Transverse colon (tissue), 4 donors: ENCODE measurements at regions not wholly inside any gene's neighbourhood (a gene's known extent, or its start where the extent isn't known, plus 50 kb on each side); places are given as distances from the start of the nearest gene placed in this dataset.

ENCODE experiments used
- DNase-seq: peaks from one replicate; pipeline ENCODE4 v3.0.0-alpha.2; 2019
- H3K27ac ChIP-seq, 4 donors: fragments of 200-600 bp; sonication (generic); 2 replicates each; pipeline ENCODE4 v1.5.1; 2016 to 2018; ENCODE audit warnings: inconsistent platforms in 4 of 4
- H3K27me3 ChIP-seq: fragments of 200-600 bp; sonication (generic); 2 replicates; pipeline ENCODE4 v1.5.1; 2017; ENCODE audit warnings: inconsistent platforms
- H3K36me3 ChIP-seq, 4 donors: fragments of 200-600 bp; sonication (generic); 2 replicates each; pipeline ENCODE4 v1.5.1; 2017 to 2019; ENCODE audit warnings: inconsistent platforms in 4 of 4
- H3K4me1 ChIP-seq, 4 donors: fragments of 200-600 bp; sonication (generic); 2 replicates each; pipeline ENCODE4 v1.5.1; 2017 to 2020; ENCODE audit warnings: inconsistent platforms in 4 of 4
- H3K4me3 ChIP-seq, 4 donors: fragments of 200-600 bp; sonication (generic); 1 replicate in 1 of 4; 2 replicates in 3 of 4; pipeline versions ENCODE4 v1.5.1 to v1.6.1; 2017 to 2019; ENCODE audit warnings: inconsistent platforms in 4 of 4
- H3K9me3 ChIP-seq, 2 donors: fragments of 200-600 bp; sonication (generic); 2 replicates each; pipeline ENCODE4 v1.5.1; 2017 to 2019; ENCODE audit warnings: inconsistent platforms in 2 of 2
- EP300 ChIP-seq: sonication (generic); formaldehyde crosslinking; IDR thresholded peaks from one replicate; pipeline ENCODE4 v1.6.1; 2017; ENCODE audit warnings: antibody characterized with exemption, low read depth
- POLR2A ChIP-seq: fragments of 450-650 bp; IDR thresholded peaks from one replicate; pipeline ENCODE4 v1.6.1; 2016; ENCODE audit warnings: antibody characterized with exemption, mild to moderate bottlenecking, moderate library complexity
- POLR2AphosphoS5 ChIP-seq, 3 donors: sonication (generic); formaldehyde crosslinking; IDR thresholded peaks; one replicate each; pipeline ENCODE4 v1.6.1; 2016; ENCODE audit warnings: antibody characterized with exemption in 3 of 3
- WGBS, 2 donors: methylation state at CpG; one replicate each; pipeline ENCODE4 v1.1.5; 2018; ENCODE audit warnings: low coverage in 1 of 2; 5-methylcytosine and 5-hydroxymethylcytosine counted together
- in situ Hi-C, 4 donors: fragments of 200-750 bp; cut with MboI; loops; one replicate each; pipeline versions ENCODE4 v1.15.0 to v1.15.1; 2017; ENCODE audit warnings: low sequenced_read_pairs in 3 of 4, low pct_ligation_motif_present in 1 of 4, low pct_unique_long_range_greater_than_20kb in 1 of 4
- intact Hi-C: fragments of 100-400 bp; cut with DNase I; formaldehyde crosslinking; loops from one replicate; pipeline ENCODE4 v1.15.1; 2023; ENCODE audit warnings: low total_unique reads
- TF ChIP-seq, protein P1 (sequence below), 5 experiments: fragments of 200-600 bp in 3 of 5; fragments of 450-650 bp in 2 of 5; sonication (generic) in 3 of 5; IDR thresholded peaks; 1 replicate in 2 of 5; 2 replicates in 3 of 5; pipeline ENCODE4 v1.5.1; 2016 to 2017; ENCODE audit warnings: antibody characterized with exemption in 5 of 5, inconsistent platforms in 3 of 5, mild to moderate bottlenecking in 2 of 5, moderate library complexity in 1 of 5

DNA sequence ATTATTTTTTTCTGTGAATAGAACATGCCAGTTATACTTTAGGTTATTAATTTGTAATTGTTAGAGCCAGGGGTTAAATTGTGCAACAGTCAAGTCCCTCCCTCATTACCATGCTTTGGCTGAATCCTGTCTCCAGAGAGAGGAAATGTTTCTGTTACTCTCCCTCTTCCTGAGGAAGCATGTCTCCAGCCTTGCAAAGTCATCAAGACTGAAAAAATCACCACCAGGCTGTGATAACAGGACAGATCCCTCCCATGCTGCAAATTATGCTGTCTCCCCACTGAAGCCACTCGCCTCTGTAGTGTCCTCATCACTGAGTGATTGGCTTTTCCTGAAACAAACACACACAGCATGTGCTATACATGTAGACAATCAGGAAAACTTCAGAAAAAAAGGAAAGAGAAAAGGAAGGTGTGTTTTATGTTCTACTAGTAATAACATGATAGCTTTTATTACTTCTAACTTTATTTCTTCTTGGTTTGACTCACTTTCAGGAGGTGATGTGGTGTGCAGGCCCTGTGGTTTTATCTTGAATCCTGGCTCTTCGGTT, 290.0 kb upstream of the JAG1 start:
- in situ Hi-C loops (no loop called here), intact Hi-C loops (no loop called here)
- Histone ChIP-seq H3K9me3 (no peaks in the 10 kb centered on the region), H3K27me3 (no peaks in the 10 kb centered on the region), H3K27ac (peak overlapping the region in 2 of 4 donors; percentile 42 to 51), H3K4me1 (peaks cover 0 to 43% (median 16%) of the 10 kb centered on the region in 4 donors), H3K36me3 (no peaks in the 10 kb centered on the region), H3K4me3 (no peak overlapping the region)
- WGBS, 2 donors, result 50 to 54% methylated on average over 1 to 2 of the region's 2 CpGs
- TF ChIP-seq, protein P1, sequence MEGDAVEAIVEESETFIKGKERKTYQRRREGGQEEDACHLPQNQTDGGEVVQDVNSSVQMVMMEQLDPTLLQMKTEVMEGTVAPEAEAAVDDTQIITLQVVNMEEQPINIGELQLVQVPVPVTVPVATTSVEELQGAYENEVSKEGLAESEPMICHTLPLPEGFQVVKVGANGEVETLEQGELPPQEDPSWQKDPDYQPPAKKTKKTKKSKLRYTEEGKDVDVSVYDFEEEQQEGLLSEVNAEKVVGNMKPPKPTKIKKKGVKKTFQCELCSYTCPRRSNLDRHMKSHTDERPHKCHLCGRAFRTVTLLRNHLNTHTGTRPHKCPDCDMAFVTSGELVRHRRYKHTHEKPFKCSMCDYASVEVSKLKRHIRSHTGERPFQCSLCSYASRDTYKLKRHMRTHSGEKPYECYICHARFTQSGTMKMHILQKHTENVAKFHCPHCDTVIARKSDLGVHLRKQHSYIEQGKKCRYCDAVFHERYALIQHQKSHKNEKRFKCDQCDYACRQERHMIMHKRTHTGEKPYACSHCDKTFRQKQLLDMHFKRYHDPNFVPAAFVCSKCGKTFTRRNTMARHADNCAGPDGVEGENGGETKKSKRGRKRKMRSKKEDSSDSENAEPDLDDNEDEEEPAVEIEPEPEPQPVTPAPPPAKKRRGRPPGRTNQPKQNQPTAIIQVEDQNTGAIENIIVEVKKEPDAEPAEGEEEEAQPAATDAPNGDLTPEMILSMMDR (IDR thresholded peaks at IDR 0.05), result no peak
- TF ChIP-seq POLR2A, result no peak
- TF ChIP-seq EP300, result no peak
- no peak for TF ChIP-seq POLR2AphosphoS5 (IDR thresholded peaks at IDR 0.05)
- no peak for DNase-seq

DNA sequence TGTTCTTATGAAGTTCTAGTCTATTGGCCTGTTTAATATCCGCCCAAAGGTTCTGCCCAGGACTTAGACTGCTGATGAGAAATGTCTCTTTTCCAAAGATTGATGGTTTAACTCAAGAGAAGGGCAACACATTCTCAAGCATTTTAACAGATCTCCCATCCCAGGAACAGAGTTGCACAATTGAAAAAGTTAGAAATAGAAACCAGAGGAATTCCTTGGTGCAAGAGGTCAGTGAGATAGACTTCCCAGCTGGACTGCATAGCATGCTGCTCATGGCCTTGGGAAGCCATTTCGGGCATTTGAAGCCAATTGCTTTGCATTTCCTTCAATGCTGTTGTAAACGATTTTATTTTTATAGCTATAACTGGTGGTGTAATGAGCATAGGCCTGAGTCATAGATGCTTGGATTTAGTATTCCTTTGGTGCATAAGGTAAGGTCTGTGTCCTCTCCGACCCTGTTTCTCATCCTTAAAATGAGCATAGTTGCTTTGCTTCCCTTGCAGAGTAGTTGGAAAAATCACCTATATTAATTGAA, 292.2 kb upstream of the JAG1 start:
- no peak overlapping the region for H3K4me3 ChIP-seq
- TF ChIP-seq POLR2A (no peak), POLR2AphosphoS5 (IDR thresholded peaks at IDR 0.05) (peak in 1 of 3 donors; percentile 19), EP300 (no peak)
- TF ChIP-seq, protein P1 (IDR thresholded peaks at IDR 0.05), result no peak
- in situ Hi-C loops, result no loop called here
- no peaks in the 10 kb centered on the region for H3K27me3 ChIP-seq
- H3K4me1 ChIP-seq, result peaks cover 0 to 50% (median 16%) of the 10 kb centered on the region in 4 donors
- H3K27ac ChIP-seq, result peak overlapping the region in 2 of 4 donors; percentile 19 to 31
- peak; percentile 34 for DNase-seq
- 46 to 51% methylated on average over 3 to 4 of the region's 4 CpGs for WGBS, 2 donors
- intact Hi-C loops, result no loop called here
- no peaks in the 10 kb centered on the region for H3K36me3 ChIP-seq
- H3K9me3 ChIP-seq, result no peaks in the 10 kb centered on the region

DNA sequence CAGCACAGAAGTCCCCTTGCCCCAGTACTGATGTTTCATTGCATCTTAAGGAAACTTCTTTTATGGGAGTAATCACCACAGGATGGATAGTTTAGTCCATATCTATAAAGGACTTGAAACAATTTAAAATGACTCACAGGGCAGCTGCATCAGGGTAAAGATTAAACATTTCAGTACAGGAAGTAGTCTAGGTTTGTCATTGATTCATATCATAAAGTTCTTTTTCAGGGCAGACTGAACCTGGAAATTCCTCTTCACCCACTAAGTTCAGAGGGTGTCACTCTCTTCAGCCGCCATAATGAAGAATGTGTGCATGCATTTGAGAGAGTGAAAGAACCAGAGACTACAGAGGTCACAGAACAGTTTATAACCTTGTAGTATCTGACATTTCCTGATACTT, 296.3 kb upstream of the JAG1 start:
- H3K27me3 ChIP-seq, result no peaks in the 10 kb centered on the region
- H3K36me3 ChIP-seq, result no peaks in the 10 kb centered on the region
- DNase-seq, result no peak
- intact Hi-C loops, result no loop called here
- H3K4me1 ChIP-seq, result peaks cover 0 to 24% (median 2%) of the 10 kb centered on the region in 4 donors
- TF ChIP-seq POLR2AphosphoS5 (IDR thresholded peaks at IDR 0.05), result peak in 2 of 3 donors; percentile 22 to 54
- TF ChIP-seq, protein P1 (IDR thresholded peaks at IDR 0.05), result no peak
- no peak for TF ChIP-seq EP300
- no peak for TF ChIP-seq POLR2A
- no peak overlapping the region for H3K4me3 ChIP-seq
- in situ Hi-C loops, result no loop called here
- H3K27ac ChIP-seq, result peak overlapping the region in 3 of 4 donors; percentile 29 to 69 (median 68)
- 33 to 39% methylated on average over 1 of the region's 1 CpG for WGBS, 2 donors
- no peaks in the 10 kb centered on the region for H3K9me3 ChIP-seq

DNA sequence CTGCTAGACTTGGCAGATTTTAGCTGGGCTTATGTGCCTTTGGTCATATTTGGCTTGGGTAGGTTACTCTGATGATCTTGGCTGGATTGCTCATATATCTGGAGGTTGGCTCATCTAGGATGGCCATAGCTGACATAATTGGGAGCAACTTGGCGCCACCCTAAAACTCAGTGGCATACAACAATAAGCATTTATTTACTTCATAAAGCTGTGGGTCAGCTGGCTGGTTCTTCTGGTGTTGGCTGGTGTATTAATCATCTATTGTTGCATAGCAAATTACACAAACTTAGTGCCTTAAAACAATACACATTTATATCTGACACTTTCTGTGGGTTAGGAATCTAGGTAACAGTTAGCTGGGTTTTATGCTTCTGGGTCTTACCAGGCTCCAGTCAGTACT, 297.3 kb upstream of the JAG1 start:
- Histone ChIP-seq H3K9me3 (no peaks in the 10 kb centered on the region), H3K4me1 (peaks cover 0 to 19% (median 2%) of the 10 kb centered on the region in 4 donors), H3K4me3 (no peak overlapping the region), H3K27me3 (no peaks in the 10 kb centered on the region), H3K27ac (no peak overlapping the region), H3K36me3 (no peaks in the 10 kb centered on the region)
- DNase-seq, result no peak
- in situ Hi-C loops (no loop called here), intact Hi-C loops (no loop called here)
- TF ChIP-seq EP300 (no peak), POLR2A (no peak), POLR2AphosphoS5 (IDR thresholded peaks at IDR 0.05) (no peak)
- TF ChIP-seq, protein P1 (IDR thresholded peaks at IDR 0.05), result no peak
- WGBS, 2 donors, result 85% methylated on average over 1 of the region's 1 CpG; no CpG with 5 or more reads in 1 of the 2 donors
